Panc1 (cell line): ENCODE measurements at regions not wholly inside any gene's neighbourhood (a gene's known extent, or its start where the extent isn't known, plus 50 kb on each side); places are given as distances from the start of the nearest gene placed in this dataset.

Experiments used
- ATAC-seq: fragments of 200-7000 bp; cut with Tn5 transposase; 2 replicates; pipeline ENCODE4 v1.9.1; 2020; ENCODE audit warnings: mild to moderate bottlenecking, moderate library complexity
- BruUV-seq: library from RNA; stranded (reverse); fragments of 400-500 nt; replicated peaks from 2 replicates; lab custom pipeline; 2021; lab: Mats Ljungman, UMichigan
- CTCF ChIA-PET: fragments of 300-600 bp; sonication (Branson Sonifier 250); formaldehyde crosslinking; loops from one replicate; lab custom pipeline; 2022; ENCODE audit warnings: antibody characterized with exemption; lab: Charles Lee
- POLR2A ChIA-PET: fragments of 300-600 bp; sonication (Branson Sonifier 250); formaldehyde crosslinking; loops from one replicate; lab custom pipeline; 2022; ENCODE audit warnings: antibody characterized with exemption; lab: Charles Lee
- DNase-seq: peaks from one replicate; pipeline ENCODE4 v3.0.0-alpha.2; 2010; ENCODE audit warnings: low read depth, low spot score
- H3K27ac ChIP-seq: 2 replicates; pipeline ENCODE4 v1.5.1; 2011; ENCODE audit warnings: mild to moderate bottlenecking, low read length, inconsistent platforms
- H3K27me3 ChIP-seq: fragments of 200-500 bp; sonication (Bioruptor generic); 2 replicates; pipeline ENCODE4 v1.6.0; 2014; ENCODE audit warnings: low read length, inconsistent platforms; ENCODE audit not compliant: control insufficient read depth, insufficient read depth
- H3K36me3 ChIP-seq: fragments of 200-500 bp; sonication (Bioruptor generic); 2 replicates; pipeline ENCODE4 v1.5.1; 2014; ENCODE audit warnings: inconsistent platforms, mild to moderate bottlenecking, low read length, moderate library complexity; ENCODE audit not compliant: control insufficient read depth, insufficient read depth
- H3K4me1 ChIP-seq: 2 replicates; pipeline ENCODE4 v1.5.1; 2011; ENCODE audit warnings: inconsistent platforms, mild to moderate bottlenecking, low read length, moderate library complexity; ENCODE audit not compliant: control insufficient read depth, insufficient read depth
- H3K4me3 ChIP-seq, 2 experiments: 2 replicates each; pipeline ENCODE4 v1.5.1; 2011 to 2012; ENCODE audit warnings: low read depth in 2 of 2, low read length in 2 of 2, mild to moderate bottlenecking in 2 of 2, inconsistent platforms in 1 of 2, moderate library complexity in 1 of 2
- H3K9me3 ChIP-seq: fragments of 200-500 bp; sonication (Bioruptor generic); 2 replicates; pipeline ENCODE4 v1.5.1; 2014; ENCODE audit warnings: low read depth, mild to moderate bottlenecking, inconsistent platforms, low read length, moderate library complexity; ENCODE audit not compliant: control insufficient read depth, insufficient read depth
- CTCF ChIP-seq: fragments of 450-650 bp; IDR thresholded peaks from 2 replicates; pipeline ENCODE4 v1.5.1; 2017; ENCODE audit warnings: mild to moderate bottlenecking
- POLR2AphosphoS5 ChIP-seq: IDR thresholded peaks from 2 replicates; pipeline ENCODE4 v1.6.1; 2012; ENCODE audit warnings: mild to moderate bottlenecking, low read depth, low read length, moderate library complexity
- REST ChIP-seq, 2 experiments: IDR thresholded peaks; 2 replicates each; pipeline ENCODE4 v1.6.1; 2011 to 2012; ENCODE audit warnings: low read depth in 2 of 2, control low read depth in 1 of 2, low read length in 1 of 2, mild to moderate bottlenecking in 1 of 2, moderate library complexity in 1 of 2; ENCODE audit not compliant: insufficient read depth in 1 of 2
- SIN3A ChIP-seq: IDR thresholded peaks from 2 replicates; pipeline ENCODE4 v1.6.1; 2012; ENCODE audit warnings: low read depth, mild to moderate bottlenecking, low read length, moderate library complexity, borderline replicate concordance; ENCODE audit not compliant: insufficient read depth
- TCF7L2 ChIP-seq: IDR thresholded peaks from 2 replicates; pipeline ENCODE4 v1.6.1; 2011; ENCODE audit warnings: mild to moderate bottlenecking, low read depth, low read length, inconsistent platforms
- in situ Hi-C: cut with HindIII; loops from 2 replicates; pipeline ENCODE4 v1.10.0; 2016; ENCODE audit warnings: low sequenced_read_pairs, low pct_unique_long_range_greater_than_20kb
- intact Hi-C: fragments of 100-400 bp; cut with micrococcal nuclease; formaldehyde crosslinking; loops from one replicate; pipeline ENCODE4 v1.10.0; 2022; ENCODE audit not compliant: unreplicated experiment

- H3K9me3 ChIP-seq, result no peaks in the 10 kb centered on the region
- intact Hi-C loops (no loop called here), in situ Hi-C loops (no loop called here)
- H3K27ac ChIP-seq, result no peak overlapping the region
- H3K27me3 ChIP-seq, result no peaks in the 10 kb centered on the region
- POLR2A ChIA-PET, result no interaction called here
- no peaks in the 10 kb centered on the region for H3K4me1 ChIP-seq
- ATAC-seq (no peak), DNase-seq (no peak)
- CTCF ChIA-PET, result no interaction called here
- H3K36me3 ChIP-seq, result no peaks in the 10 kb centered on the region
- BruUV-seq, result no TSS peak
- no peak for TF ChIP-seq POLR2AphosphoS5
- TF ChIP-seq TCF7L2, result no peak
- TF ChIP-seq SIN3A, result no peak
- no peak overlapping the region for H3K4me3 ChIP-seq
Measured at GRCh38 chr3:73699327-73699726, 74.6 kb upstream of the PDZRN3 start.

- Histone ChIP-seq H3K27ac (no peak overlapping the region), H3K27me3 (no peaks in the 10 kb centered on the region), H3K9me3 (no peaks in the 10 kb centered on the region), H3K4me1 (no peaks in the 10 kb centered on the region), H3K36me3 (no peaks in the 10 kb centered on the region), H3K4me3 (no peak overlapping the region)
- intact Hi-C loops, result no loop called here
- no TSS peak for BruUV-seq
- in situ Hi-C loops, result no loop called here
- ChIA-PET POLR2A (no interaction called here), CTCF (no interaction called here)
- no peak for TF ChIP-seq POLR2AphosphoS5
- no peak for ATAC-seq
- no peak for DNase-seq
Measured at GRCh38 chr3:73697020-73697419, 72.3 kb upstream of the PDZRN3 start.

GRCh38 chr3:73695841-73696240 lies 71.1 kb upstream of the PDZRN3 start:
- ChIA-PET POLR2A (no interaction called here), CTCF (no interaction called here)
- H3K4me3 ChIP-seq, result no peak overlapping the region
- intact Hi-C loops, result no loop called here
- TF ChIP-seq POLR2AphosphoS5, result no peak
- TF ChIP-seq SIN3A, result no peak
- TF ChIP-seq TCF7L2, result no peak
- H3K4me1 ChIP-seq, result no peaks in the 10 kb centered on the region
- H3K36me3 ChIP-seq, result no peaks in the 10 kb centered on the region
- no TSS peak for BruUV-seq
- H3K27ac ChIP-seq, result no peak overlapping the region
- H3K27me3 ChIP-seq, result no peaks in the 10 kb centered on the region
- ATAC-seq (no peak), DNase-seq (no peak)
- no peaks in the 10 kb centered on the region for H3K9me3 ChIP-seq
- in situ Hi-C loops, result no loop called here

- H3K4me3 ChIP-seq, result no peak overlapping the region
- ChIA-PET CTCF (no interaction called here), POLR2A (no interaction called here)
- in situ Hi-C loops (no loop called here), intact Hi-C loops (no loop called here)
- H3K36me3 ChIP-seq, result no peaks in the 10 kb centered on the region
- no peak overlapping the region for H3K27ac ChIP-seq
- DNase-seq (no peak), ATAC-seq (no peak)
- no TSS peak for BruUV-seq
- TF ChIP-seq SIN3A, result no peak
- TF ChIP-seq CTCF, result no peak
- no peak for TF ChIP-seq POLR2AphosphoS5
- no peak for TF ChIP-seq REST (IDR thresholded peaks at IDR 0.05; ENCODE audit: insufficient read depth in 1 of 2, low read depth in 2 of 2, low read length in 1 of 2)
- TF ChIP-seq TCF7L2, result no peak
- no peaks in the 10 kb centered on the region for H3K4me1 ChIP-seq
- no peaks in the 10 kb centered on the region for H3K9me3 ChIP-seq
- no peaks in the 10 kb centered on the region for H3K27me3 ChIP-seq
Measured at GRCh38 chr3:73694983-73695757, 70.4 kb upstream of the PDZRN3 start.
